HFFc6 (cell line): ENCODE measurements at regions not wholly inside any gene's neighbourhood (a gene's known extent, or its start where the extent isn't known, plus 50 kb on each side); places are given as distances from the start of the nearest gene placed in this dataset.
A peak's percentile ranks its signal among the peaks of the same experiment; 100 is the strongest.

ENCODE experiments used
- DNase-seq: peaks from one replicate; pipeline ENCODE4 v3.0.0-alpha.2; 2018
- H3K27ac Mint-ChIP-seq: 2 replicates; pipeline ENCODE4 v1.8.0; 2020; ENCODE audit warnings: mild to moderate bottlenecking, mixed read lengths
- H3K27me3 Mint-ChIP-seq: 2 replicates; pipeline ENCODE4 v1.8.0; 2021; ENCODE audit warnings: mild to moderate bottlenecking, moderate library complexity, mixed read lengths; ENCODE audit not compliant: insufficient read depth
- H3K36me3 Mint-ChIP-seq: 2 replicates; pipeline ENCODE4 v1.8.0; 2021; ENCODE audit warnings: low read depth, mixed read lengths
- H3K4me1 Mint-ChIP-seq: 2 replicates; pipeline ENCODE4 v1.8.0; 2020; ENCODE audit warnings: low read depth, mixed read lengths
- H3K4me3 Mint-ChIP-seq: 2 replicates; pipeline ENCODE4 v1.8.0; 2020; ENCODE audit warnings: mild to moderate bottlenecking, moderate library complexity, mixed read lengths
- H3K9me3 Mint-ChIP-seq: 2 replicates; pipeline ENCODE4 v1.8.0; 2020; ENCODE audit warnings: mild to moderate bottlenecking, mixed read lengths
- CTCF ChIP-seq: fragments of 200-600 bp; sonication (generic); IDR thresholded peaks from 2 replicates; pipeline ENCODE4 v1.5.0; 2021; ENCODE audit warnings: antibody characterized with exemption, mild to moderate bottlenecking

DNA sequence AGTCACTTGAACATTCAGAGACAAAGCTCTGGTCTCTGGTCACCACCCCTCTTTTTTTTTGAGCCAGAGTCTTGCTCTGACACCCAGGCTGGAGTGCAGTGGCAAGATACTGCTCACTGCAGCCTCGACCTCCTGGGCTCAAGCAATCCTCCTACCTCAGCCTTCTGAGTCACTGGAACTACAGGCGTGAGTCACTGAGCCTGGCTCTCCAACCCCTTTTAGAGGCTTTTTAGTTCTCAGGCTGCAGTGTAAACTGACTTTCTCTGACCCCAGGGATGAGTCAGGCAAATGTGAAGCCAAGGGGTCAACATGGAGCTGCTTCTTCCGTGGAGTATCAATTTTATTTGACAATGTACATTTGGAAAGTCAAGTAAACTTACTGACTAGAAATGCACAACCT is 229.2 kb downstream of the PTTG2 start:
- no peaks in the 10 kb centered on the region for H3K9me3 Mint-ChIP-seq
- peak; percentile 80 for DNase-seq
- H3K27ac Mint-ChIP-seq: peak overlapping the region; percentile 63
- peak overlapping the region; percentile 32; the same call in 1 of the 2 replicates for H3K4me3 Mint-ChIP-seq
- H3K36me3 Mint-ChIP-seq: no peaks in the 10 kb centered on the region
- peaks cover 3% of the 10 kb centered on the region; the same call in 1 of the 2 replicates for H3K27me3 Mint-ChIP-seq
- TF ChIP-seq CTCF: no peak
- H3K4me1 Mint-ChIP-seq: peaks cover 42% of the 10 kb centered on the region

DNA sequence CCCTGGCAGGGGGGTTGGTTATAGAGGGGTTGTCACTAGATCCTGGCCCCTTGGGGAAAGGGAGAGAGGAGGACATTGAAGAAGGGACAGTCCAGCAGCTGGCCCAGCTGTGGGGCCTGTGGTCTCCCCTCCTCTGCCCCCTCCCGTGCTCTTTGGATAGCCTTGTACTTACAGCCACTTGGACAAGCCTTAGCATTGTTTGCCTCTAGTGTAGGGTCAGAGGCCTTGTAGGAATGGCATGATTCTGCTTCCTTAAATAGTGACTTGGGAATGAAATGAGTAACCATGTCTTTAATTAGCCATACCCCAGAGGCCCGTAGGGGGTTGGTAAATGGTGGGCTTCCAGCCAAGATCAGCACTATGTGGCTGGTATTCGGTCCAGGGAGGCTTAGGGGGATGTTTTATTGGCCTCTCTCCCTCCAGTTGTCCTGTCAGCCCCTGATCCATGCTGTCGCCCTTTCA is 230.6 kb downstream of the PTTG2 start:
- Mint-ChIP-seq H3K4me3 (peak overlapping the region; percentile 55), H3K36me3 (no peaks in the 10 kb centered on the region), H3K9me3 (peaks cover 6% of the 10 kb centered on the region; the same call in 1 of the 2 replicates), H3K27me3 (peaks cover 4% of the 10 kb centered on the region; the same call in 1 of the 2 replicates), H3K4me1 (peaks cover 42% of the 10 kb centered on the region), H3K27ac (peak overlapping the region; percentile 74)
- no peak for TF ChIP-seq CTCF
- DNase-seq: peak; percentile 60

- Mint-ChIP-seq H3K4me1 (peaks cover 42% of the 10 kb centered on the region), H3K36me3 (no peaks in the 10 kb centered on the region), H3K9me3 (peaks cover 9% of the 10 kb centered on the region; the same call in 1 of the 2 replicates), H3K27me3 (peaks cover 6% of the 10 kb centered on the region; the same call in 1 of the 2 replicates), H3K4me3 (no peak overlapping the region), H3K27ac (no peak overlapping the region)
- TF ChIP-seq CTCF: no peak
- DNase-seq: no peak
Measured at GRCh38 chr4:38192516-38192915, 232.3 kb downstream of the PTTG2 start.

DNA sequence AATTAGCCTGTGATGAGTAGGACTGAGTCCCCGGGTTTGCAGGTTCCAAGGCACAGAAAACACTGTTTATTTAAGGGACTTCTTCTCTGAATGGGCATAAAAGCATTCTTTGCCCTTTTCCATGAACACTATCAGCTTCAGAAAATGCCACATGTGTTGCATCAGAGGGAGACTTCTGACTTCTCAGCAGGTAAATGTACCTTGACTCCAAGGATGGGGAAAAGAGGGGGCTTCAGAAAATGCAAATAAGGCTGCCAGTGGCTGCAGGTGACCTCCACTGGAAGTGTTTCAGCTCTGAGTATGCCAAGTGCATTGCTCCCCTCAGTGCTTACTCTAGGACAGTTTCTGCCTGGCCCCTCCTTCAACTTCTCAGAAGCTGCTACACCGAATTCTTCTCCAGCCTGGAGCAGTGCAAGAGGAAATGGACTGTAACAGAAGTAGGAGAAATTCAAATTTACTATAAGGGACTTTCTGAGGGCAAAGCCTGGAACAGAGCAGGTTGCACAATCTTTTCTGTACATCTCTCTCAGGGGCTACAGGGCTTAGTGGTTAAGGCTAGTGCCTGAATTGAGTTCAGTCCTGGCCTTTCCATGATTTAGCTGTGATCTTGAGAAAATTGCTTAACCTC is 233.2 kb downstream of the PTTG2 start:
- DNase-seq: no peak
- Mint-ChIP-seq H3K36me3 (no peaks in the 10 kb centered on the region), H3K9me3 (peaks cover 9% of the 10 kb centered on the region; the same call in 1 of the 2 replicates), H3K4me3 (no peak overlapping the region), H3K27ac (no peak overlapping the region), H3K4me1 (peaks cover 36% of the 10 kb centered on the region), H3K27me3 (peaks cover 6% of the 10 kb centered on the region; the same call in 1 of the 2 replicates)
- TF ChIP-seq CTCF: no peak

GRCh38 chr4:38194047-38194602 is 233.9 kb downstream of the PTTG2 start:
- no peaks in the 10 kb centered on the region for H3K36me3 Mint-ChIP-seq
- peaks cover 28% of the 10 kb centered on the region for H3K4me1 Mint-ChIP-seq
- H3K27ac Mint-ChIP-seq: no peak overlapping the region
- no peak for TF ChIP-seq CTCF
- DNase-seq: no peak
- no peak overlapping the region for H3K4me3 Mint-ChIP-seq
- peaks cover 9% of the 10 kb centered on the region; the same call in 1 of the 2 replicates for H3K9me3 Mint-ChIP-seq
- peaks cover 6% of the 10 kb centered on the region; the same call in 1 of the 2 replicates for H3K27me3 Mint-ChIP-seq
